ENCODE measurements at regions not wholly inside any gene's neighbourhood (a gene's known extent, or its start where the extent isn't known, plus 50 kb on each side); places are given as distances from the start of the nearest gene placed in this dataset.
"Not testable (repeated sequence)": the region's sequence is repeated elsewhere in the genome, so short reads cannot be mapped to it uniquely, and the experiment has no call there.

GRCh38 chr9:33731625-33732024 is 63.7 kb upstream of the PRSS3 start:
- Histone ChIP-seq H3K4me1 (ENCODE audit: control insufficient read depth in 2 of 2, insufficient read depth in 2 of 2, low read length in 1 of 2) (no peaks in the 10 kb centered on the region), H3K4me3 (ENCODE audit: low read depth in 1 of 2, low read length in 2 of 2) (no peak overlapping the region), H3K9me3 (ENCODE audit: control insufficient read depth in 2 of 2, insufficient read depth in 1 of 2, low read depth in 1 of 2, low read length in 1 of 2) (no peaks in the 10 kb centered on the region), H3K27me3 (ENCODE audit: control insufficient read depth in 1 of 2, insufficient read depth in 2 of 2, low read length in 2 of 2) (no peaks in the 10 kb centered on the region), H3K27ac (ENCODE audit: low read depth in 2 of 2, low read length in 1 of 2) (no peak overlapping the region), H3K36me3 (ENCODE audit: control insufficient read depth in 2 of 2, insufficient read depth in 2 of 2, low read length in 1 of 2) (no peaks in the 10 kb centered on the region)
- 76 to 82% methylated on average over 2 of the region's 2 CpGs for WGBS, 2 donors

- peak overlapping the region; percentile 62 to 93 for H3K27ac ChIP-seq (ENCODE audit: low read depth in 2 of 2, low read length in 1 of 2)
- not testable (repeated sequence) for H3K36me3 ChIP-seq (ENCODE audit: control insufficient read depth in 2 of 2, insufficient read depth in 2 of 2, low read length in 1 of 2); H3K27me3 ChIP-seq (ENCODE audit: control insufficient read depth in 1 of 2, insufficient read depth in 2 of 2, low read length in 2 of 2); H3K4me3 ChIP-seq (ENCODE audit: low read depth in 1 of 2, low read length in 2 of 2); H3K9me3 ChIP-seq (ENCODE audit: control insufficient read depth in 2 of 2, insufficient read depth in 1 of 2, low read depth in 1 of 2, low read length in 1 of 2); H3K4me1 ChIP-seq (ENCODE audit: control insufficient read depth in 2 of 2, insufficient read depth in 2 of 2, low read length in 1 of 2)
- WGBS, 2 donors, result 78 to 79% methylated on average over 5 of the region's 5 CpGs
Measured at GRCh38 chr9:33734247-33734940, 61.0 kb upstream of the PRSS3 start.

- whole genome bisulfite sequencing, 2 donors, result 63 to 69% methylated on average over 6 of the region's 6 CpGs
- not testable (repeated sequence) for H3K36me3 ChIP-seq (ENCODE audit: control insufficient read depth in 2 of 2, insufficient read depth in 2 of 2, low read length in 1 of 2); H3K27me3 ChIP-seq (ENCODE audit: control insufficient read depth in 1 of 2, insufficient read depth in 2 of 2, low read length in 2 of 2); H3K4me3 ChIP-seq (ENCODE audit: low read depth in 1 of 2, low read length in 2 of 2); H3K9me3 ChIP-seq (ENCODE audit: control insufficient read depth in 2 of 2, insufficient read depth in 1 of 2, low read depth in 1 of 2, low read length in 1 of 2); H3K4me1 ChIP-seq (ENCODE audit: control insufficient read depth in 2 of 2, insufficient read depth in 2 of 2, low read length in 1 of 2)
- H3K27ac ChIP-seq (ENCODE audit: low read depth in 2 of 2, low read length in 1 of 2), result peak overlapping the region; percentile 62 to 93
Measured at GRCh38 chr9:33734941-33735835, 60.2 kb upstream of the PRSS3 start.

- no peaks in the 10 kb centered on the region for H3K9me3 ChIP-seq (ENCODE audit: control insufficient read depth in 2 of 2, insufficient read depth in 1 of 2, low read depth in 1 of 2, low read length in 1 of 2)
- no peaks in the 10 kb centered on the region for H3K27me3 ChIP-seq (ENCODE audit: control insufficient read depth in 1 of 2, insufficient read depth in 2 of 2, low read length in 2 of 2)
- H3K4me1 ChIP-seq (ENCODE audit: control insufficient read depth in 2 of 2, insufficient read depth in 2 of 2, low read length in 1 of 2), result no peaks in the 10 kb centered on the region
- no peaks in the 10 kb centered on the region for H3K36me3 ChIP-seq (ENCODE audit: control insufficient read depth in 2 of 2, insufficient read depth in 2 of 2, low read length in 1 of 2)
- H3K27ac ChIP-seq (ENCODE audit: low read depth in 2 of 2, low read length in 1 of 2), result peak overlapping the region; percentile 42 to 52
- 20 to 22% methylated on average over 5 of the region's 5 CpGs for WGBS, 2 donors
- no peak overlapping the region for H3K4me3 ChIP-seq (ENCODE audit: low read depth in 1 of 2, low read length in 2 of 2)
Measured at GRCh38 chr9:33737811-33738606, 57.4 kb upstream of the PRSS3 start.

- H3K4me3 ChIP-seq (ENCODE audit: low read depth in 1 of 2, low read length in 2 of 2), result no peak overlapping the region
- no peak overlapping the region for H3K27ac ChIP-seq (ENCODE audit: low read depth in 2 of 2, low read length in 1 of 2)
- no peaks in the 10 kb centered on the region for H3K9me3 ChIP-seq (ENCODE audit: control insufficient read depth in 2 of 2, insufficient read depth in 1 of 2, low read depth in 1 of 2, low read length in 1 of 2)
Measured at GRCh38 chr9:33739398-33739797, 56.0 kb upstream of the PRSS3 start.

GRCh38 chr9:33740075-33740474 is 55.3 kb upstream of the PRSS3 start:
- Histone ChIP-seq H3K4me1 (ENCODE audit: control insufficient read depth in 2 of 2, insufficient read depth in 2 of 2, low read length in 1 of 2) (no peaks in the 10 kb centered on the region), H3K27me3 (ENCODE audit: control insufficient read depth in 1 of 2, insufficient read depth in 2 of 2, low read length in 2 of 2) (no peaks in the 10 kb centered on the region), H3K9me3 (ENCODE audit: control insufficient read depth in 2 of 2, insufficient read depth in 1 of 2, low read depth in 1 of 2, low read length in 1 of 2) (no peaks in the 10 kb centered on the region), H3K36me3 (ENCODE audit: control insufficient read depth in 2 of 2, insufficient read depth in 2 of 2, low read length in 1 of 2) (no peaks in the 10 kb centered on the region), H3K4me3 (ENCODE audit: low read depth in 1 of 2, low read length in 2 of 2) (no peak overlapping the region), H3K27ac (ENCODE audit: low read depth in 2 of 2, low read length in 1 of 2) (no peak overlapping the region)
- 94% methylated on average over 1 of the region's 1 CpG for WGBS, 2 donors

More at GRCh38 chr9:33739398-33739797, 56.0 kb upstream of the PRSS3 start:
- H3K4me1 ChIP-seq (ENCODE audit: control insufficient read depth in 2 of 2, insufficient read depth in 2 of 2, low read length in 1 of 2), result no peaks in the 10 kb centered on the region
- no peaks in the 10 kb centered on the region for H3K36me3 ChIP-seq (ENCODE audit: control insufficient read depth in 2 of 2, insufficient read depth in 2 of 2, low read length in 1 of 2)
- H3K27me3 ChIP-seq (ENCODE audit: control insufficient read depth in 1 of 2, insufficient read depth in 2 of 2, low read length in 2 of 2), result no peaks in the 10 kb centered on the region

GRCh38 chr9:33740958-33741357 is 54.4 kb upstream of the PRSS3 start:
- H3K36me3 ChIP-seq (ENCODE audit: control insufficient read depth in 2 of 2, insufficient read depth in 2 of 2, low read length in 1 of 2); H3K27me3 ChIP-seq (ENCODE audit: control insufficient read depth in 1 of 2, insufficient read depth in 2 of 2, low read length in 2 of 2); H3K4me3 ChIP-seq (ENCODE audit: low read depth in 1 of 2, low read length in 2 of 2); H3K9me3 ChIP-seq (ENCODE audit: control insufficient read depth in 2 of 2, insufficient read depth in 1 of 2, low read depth in 1 of 2, low read length in 1 of 2); H3K27ac ChIP-seq (ENCODE audit: low read depth in 2 of 2, low read length in 1 of 2); H3K4me1 ChIP-seq (ENCODE audit: control insufficient read depth in 2 of 2, insufficient read depth in 2 of 2, low read length in 1 of 2): not testable (repeated sequence)
- WGBS, 2 donors, result 48% methylated on average over 1 of the region's 1 CpG

- Histone ChIP-seq H3K36me3 (ENCODE audit: control insufficient read depth in 2 of 2, insufficient read depth in 2 of 2, low read length in 1 of 2) (no peaks in the 10 kb centered on the region), H3K27ac (ENCODE audit: low read depth in 2 of 2, low read length in 1 of 2) (peak overlapping the region in 1 of 2 donors; percentile 47), H3K9me3 (ENCODE audit: control insufficient read depth in 2 of 2, insufficient read depth in 1 of 2, low read depth in 1 of 2, low read length in 1 of 2) (no peaks in the 10 kb centered on the region), H3K4me1 (ENCODE audit: control insufficient read depth in 2 of 2, insufficient read depth in 2 of 2, low read length in 1 of 2) (no peaks in the 10 kb centered on the region), H3K4me3 (ENCODE audit: low read depth in 1 of 2, low read length in 2 of 2) (no peak overlapping the region), H3K27me3 (ENCODE audit: control insufficient read depth in 1 of 2, insufficient read depth in 2 of 2, low read length in 2 of 2) (no peaks in the 10 kb centered on the region)
- WGBS, 2 donors, result 69 to 77% methylated on average over 3 of the region's 3 CpGs
Measured at GRCh38 chr9:33742051-33742450, 53.3 kb upstream of the PRSS3 start.

- Histone ChIP-seq H3K9me3 (ENCODE audit: control insufficient read depth in 2 of 2, insufficient read depth in 1 of 2, low read depth in 1 of 2, low read length in 1 of 2) (no peaks in the 10 kb centered on the region), H3K4me3 (ENCODE audit: low read depth in 1 of 2, low read length in 2 of 2) (no peak overlapping the region), H3K36me3 (ENCODE audit: control insufficient read depth in 2 of 2, insufficient read depth in 2 of 2, low read length in 1 of 2) (no peaks in the 10 kb centered on the region), H3K4me1 (ENCODE audit: control insufficient read depth in 2 of 2, insufficient read depth in 2 of 2, low read length in 1 of 2) (no peaks in the 10 kb centered on the region), H3K27ac (ENCODE audit: low read depth in 2 of 2, low read length in 1 of 2) (peak overlapping the region; percentile 47), H3K27me3 (ENCODE audit: control insufficient read depth in 1 of 2, insufficient read depth in 2 of 2, low read length in 2 of 2) (no peaks in the 10 kb centered on the region)
- 82 to 83% methylated on average over 2 of the region's 2 CpGs for WGBS, 2 donors
Measured at GRCh38 chr9:33742519-33742918, 52.8 kb upstream of the PRSS3 start.
